ENCODE measurements at regions not wholly inside any gene's neighbourhood (a gene's known extent, or its start where the extent isn't known, plus 50 kb on each side); places are given as distances from the start of the nearest gene placed in this dataset.
"Not testable (repeated sequence)": the region's sequence is repeated elsewhere in the genome, so short reads cannot be mapped to it uniquely, and the experiment has no call there.

DNA sequence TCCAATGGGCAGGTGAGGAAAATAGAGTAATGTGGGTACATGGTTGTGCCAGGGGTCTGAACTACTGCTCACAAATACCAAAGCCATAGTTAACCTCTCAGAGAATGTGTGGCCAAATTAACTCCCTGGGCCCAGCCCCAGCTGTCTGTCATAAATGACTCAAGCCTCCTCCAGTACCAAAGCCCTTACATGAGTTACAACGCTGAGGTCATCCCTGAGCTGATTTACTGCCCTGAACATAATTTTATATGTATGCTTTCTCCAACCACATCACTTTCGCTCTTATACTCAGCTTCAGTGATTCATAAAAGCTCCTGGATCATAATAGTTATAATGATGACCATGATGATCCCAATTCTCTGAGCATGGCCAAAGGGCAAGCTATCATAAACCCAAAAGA, 283.9 kb downstream of the NKX6-1 start:
- no peak overlapping the region for H3K27ac Mint-ChIP-seq
- no peak for ATAC-seq (replicated peaks)

DNA sequence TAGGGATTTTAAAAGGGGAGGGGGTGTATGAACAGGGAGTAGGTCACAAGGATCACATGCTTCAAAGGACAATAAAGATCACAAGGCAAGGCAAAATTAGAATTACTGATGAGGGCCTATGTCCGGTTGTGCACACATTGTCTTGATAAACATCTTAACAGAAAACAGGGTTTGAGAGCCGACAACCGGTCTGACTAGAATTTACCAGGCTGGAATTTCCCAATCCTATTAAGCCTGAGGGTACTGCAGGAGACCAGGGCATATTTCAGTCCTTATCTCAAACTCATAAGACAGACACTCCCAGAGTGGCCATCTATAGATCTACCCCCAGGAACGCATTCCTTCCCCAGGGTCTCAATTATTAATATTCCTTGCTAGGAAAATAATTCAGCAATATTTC, 292.9 kb downstream of the NKX6-1 start:
- not testable (repeated sequence) for H3K4me3 Mint-ChIP-seq; H3K9me3 Mint-ChIP-seq; H3K36me3 Mint-ChIP-seq (ENCODE audit: insufficient read depth); ATAC-seq (replicated peaks); DNase-seq; H3K27me3 Mint-ChIP-seq; H3K4me1 Mint-ChIP-seq (ENCODE audit: low read depth in 2 of 2); H3K27ac Mint-ChIP-seq

More for the DNA sequence above, 283.9 kb downstream of the NKX6-1 start:
- no peaks in the 10 kb centered on the region for H3K36me3 Mint-ChIP-seq (ENCODE audit: insufficient read depth)
- no peaks in the 10 kb centered on the region for H3K9me3 Mint-ChIP-seq
- H3K4me1 Mint-ChIP-seq (ENCODE audit: low read depth in 2 of 2) = no peaks in the 10 kb centered on the region
- DNase-seq = no peak
- H3K27me3 Mint-ChIP-seq = no peaks in the 10 kb centered on the region
- no peak overlapping the region for H3K4me3 Mint-ChIP-seq

DNA sequence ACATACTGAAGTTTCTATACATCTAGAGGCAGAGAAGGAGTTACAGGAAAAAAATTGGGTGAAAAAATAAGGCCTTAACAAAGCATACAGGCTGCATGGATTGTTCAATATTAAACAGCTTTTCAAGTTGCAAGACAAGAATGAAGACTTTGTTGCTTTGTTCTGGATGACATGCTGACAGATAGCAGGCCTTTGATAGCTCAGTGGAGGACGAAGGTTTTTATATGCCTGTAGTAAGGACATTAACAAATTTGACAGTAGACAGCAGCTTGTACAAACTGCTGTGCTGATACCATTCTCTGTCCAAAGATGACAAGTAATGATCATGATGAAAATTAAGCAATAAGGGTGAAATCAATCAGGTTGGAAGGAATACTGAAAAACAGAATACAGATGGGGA, 309.9 kb downstream of the NKX6-1 start:
- H3K27me3 Mint-ChIP-seq = no peaks in the 10 kb centered on the region
- no peak overlapping the region for H3K27ac Mint-ChIP-seq
- no peak overlapping the region for H3K4me3 Mint-ChIP-seq
- no peaks in the 10 kb centered on the region for H3K36me3 Mint-ChIP-seq (ENCODE audit: insufficient read depth)
- no peaks in the 10 kb centered on the region for H3K4me1 Mint-ChIP-seq (ENCODE audit: low read depth in 2 of 2)
- H3K9me3 Mint-ChIP-seq = peaks cover 11 to 14% of the 10 kb centered on the region in 2 donors
- no peak for ATAC-seq (replicated peaks)
- DNase-seq = no peak

DNA sequence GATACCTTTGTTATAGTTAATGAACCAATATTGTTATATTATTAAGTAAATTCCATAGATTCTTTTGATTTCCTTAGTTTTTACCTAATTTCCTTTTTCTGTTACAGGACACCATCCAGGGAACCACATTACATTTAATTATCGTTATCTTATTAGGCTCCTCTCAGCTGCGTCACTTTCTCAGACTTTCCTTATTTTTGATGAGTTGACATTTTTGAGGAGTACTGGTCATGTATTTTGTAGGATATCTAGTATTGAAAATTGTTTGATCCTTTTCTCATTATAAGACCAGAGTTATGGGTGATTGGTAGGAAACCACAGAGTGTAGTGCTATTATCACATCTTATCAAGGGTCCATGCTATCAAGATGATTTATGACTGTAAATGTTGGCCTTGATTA, 319.7 kb downstream of the NKX6-1 start:
- no peak for ATAC-seq (replicated peaks)
- Mint-ChIP-seq H3K4me3 (no peak overlapping the region), H3K27me3 (no peaks in the 10 kb centered on the region), H3K4me1 (ENCODE audit: low read depth in 2 of 2) (no peaks in the 10 kb centered on the region), H3K36me3 (ENCODE audit: insufficient read depth) (no peaks in the 10 kb centered on the region), H3K27ac (no peak overlapping the region), H3K9me3 (peaks cover 6 to 7% of the 10 kb centered on the region in 2 donors)
- no peak for DNase-seq

DNA sequence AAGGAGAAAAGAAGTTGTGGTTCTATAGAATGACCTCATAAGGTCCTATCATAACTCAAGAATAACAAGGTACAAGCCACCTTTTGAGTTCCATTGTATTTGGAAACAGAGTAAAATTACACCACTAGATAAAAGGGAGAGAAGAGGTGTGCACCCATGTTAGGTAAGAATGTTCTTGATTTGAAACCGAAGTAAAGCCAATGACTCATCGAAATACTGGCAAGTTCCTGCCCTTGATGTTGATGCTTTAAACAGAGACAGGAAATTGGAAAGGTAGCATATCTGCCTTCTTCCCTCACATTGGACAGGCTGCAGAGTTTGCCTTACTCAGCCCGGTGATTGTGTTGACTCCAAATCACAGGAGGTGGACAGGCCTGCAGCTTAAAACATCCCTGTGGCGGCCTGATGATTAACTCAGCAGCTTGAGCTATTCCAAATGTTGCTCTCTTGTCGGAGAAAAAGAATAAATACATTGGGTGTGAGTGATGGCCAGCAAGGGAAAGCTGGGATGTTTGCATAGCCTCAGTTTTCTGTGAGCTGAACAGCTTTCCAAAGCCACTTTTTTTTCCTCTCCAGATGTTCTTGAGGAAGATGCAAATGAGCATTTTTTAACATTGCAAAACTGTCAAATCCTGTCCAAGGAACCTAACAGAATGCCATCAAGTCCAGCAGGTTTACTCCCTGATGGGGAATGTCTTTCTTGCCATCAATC, 321.1 kb downstream of the NKX6-1 start:
- no peak overlapping the region for H3K27ac Mint-ChIP-seq
- peaks cover 5 to 7% of the 10 kb centered on the region in 2 donors for H3K9me3 Mint-ChIP-seq
- DNase-seq = no peak
- H3K4me1 Mint-ChIP-seq (ENCODE audit: low read depth in 2 of 2) = no peaks in the 10 kb centered on the region
- no peaks in the 10 kb centered on the region for H3K36me3 Mint-ChIP-seq (ENCODE audit: insufficient read depth)
- no peak for ATAC-seq (replicated peaks)
- H3K27me3 Mint-ChIP-seq = no peaks in the 10 kb centered on the region
- no peak overlapping the region for H3K4me3 Mint-ChIP-seq

DNA sequence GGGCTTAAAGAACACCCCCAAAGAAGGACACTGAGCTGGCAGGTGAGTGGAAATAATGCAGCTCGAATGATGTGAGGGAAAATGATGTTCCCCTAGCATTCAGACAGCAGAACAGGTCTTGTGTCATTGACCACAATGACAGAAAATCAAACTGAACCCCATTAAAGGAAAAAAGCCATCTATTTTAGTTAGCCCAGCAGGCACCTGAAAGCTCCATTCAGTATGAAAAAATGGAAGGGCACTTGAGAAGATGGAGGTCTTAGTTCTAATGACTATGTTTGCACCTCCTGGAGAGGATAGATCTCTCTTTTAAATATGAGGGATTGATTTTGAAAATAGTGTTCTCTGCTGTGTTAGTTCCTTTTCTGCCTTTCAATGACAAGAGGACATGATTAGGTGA, 323.1 kb downstream of the NKX6-1 start:
- H3K4me1 Mint-ChIP-seq (ENCODE audit: low read depth in 2 of 2) = no peaks in the 10 kb centered on the region
- ATAC-seq (replicated peaks) = no peak
- no peaks in the 10 kb centered on the region for H3K36me3 Mint-ChIP-seq (ENCODE audit: insufficient read depth)
- no peak for DNase-seq
- H3K9me3 Mint-ChIP-seq = peaks cover 5 to 7% of the 10 kb centered on the region in 2 donors
- H3K27me3 Mint-ChIP-seq = no peaks in the 10 kb centered on the region
- no peak overlapping the region for H3K4me3 Mint-ChIP-seq
- H3K27ac Mint-ChIP-seq = no peak overlapping the region

DNA sequence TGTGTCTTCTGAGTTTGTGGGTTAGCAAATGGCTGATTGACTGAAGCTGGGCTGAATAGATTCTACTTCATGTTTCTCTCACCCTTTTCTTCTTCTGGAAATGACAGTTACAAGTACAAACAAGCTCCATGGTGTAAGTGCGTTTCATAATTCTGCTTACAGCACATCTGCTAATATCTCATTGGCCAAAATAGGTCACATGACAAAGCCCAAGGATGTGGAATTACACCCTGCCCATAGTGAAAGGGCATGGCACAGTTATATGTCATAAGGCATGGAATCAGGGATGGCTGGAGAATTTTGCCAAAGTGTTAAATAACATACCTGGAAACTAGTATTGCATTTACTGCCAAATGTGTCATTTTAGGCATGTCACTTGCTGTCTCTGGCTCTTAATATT, 327.2 kb downstream of the NKX6-1 start:
- ATAC-seq (replicated peaks) = no peak
- Mint-ChIP-seq H3K27ac (no peak overlapping the region), H3K27me3 (no peaks in the 10 kb centered on the region), H3K36me3 (ENCODE audit: insufficient read depth) (no peaks in the 10 kb centered on the region), H3K4me1 (ENCODE audit: low read depth in 2 of 2) (no peaks in the 10 kb centered on the region), H3K4me3 (no peak overlapping the region), H3K9me3 (peaks cover 0 to 2% of the 10 kb centered on the region in 2 donors)
- DNase-seq = no peak

DNA sequence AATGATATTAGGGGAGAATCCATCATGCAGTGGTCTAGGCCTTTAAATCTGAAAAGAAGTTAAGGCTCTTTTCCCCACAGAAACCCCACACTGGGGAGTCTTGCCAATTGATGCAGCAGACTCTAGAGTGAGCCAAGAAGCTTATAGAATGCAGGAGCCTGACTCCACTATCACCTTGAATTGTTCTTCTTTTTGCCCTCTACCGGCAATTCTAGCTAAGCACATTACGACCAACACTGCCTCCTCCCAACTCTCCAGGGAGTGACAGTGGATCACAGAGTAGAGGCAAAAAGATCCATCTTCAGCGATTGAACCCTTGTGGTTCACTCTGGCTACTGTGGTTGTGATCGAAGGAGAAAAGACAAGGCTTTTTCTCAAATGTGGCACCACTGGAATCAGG, 331.5 kb downstream of the NKX6-1 start:
- H3K36me3 Mint-ChIP-seq (ENCODE audit: insufficient read depth) = no peaks in the 10 kb centered on the region
- H3K4me1 Mint-ChIP-seq (ENCODE audit: low read depth in 2 of 2) = no peaks in the 10 kb centered on the region
- H3K4me3 Mint-ChIP-seq = no peak overlapping the region
- no peak for DNase-seq
- no peaks in the 10 kb centered on the region for H3K27me3 Mint-ChIP-seq
- no peak for ATAC-seq (replicated peaks)
- peaks cover 0 to 2% of the 10 kb centered on the region in 2 donors for H3K9me3 Mint-ChIP-seq
- H3K27ac Mint-ChIP-seq = no peak overlapping the region

DNA sequence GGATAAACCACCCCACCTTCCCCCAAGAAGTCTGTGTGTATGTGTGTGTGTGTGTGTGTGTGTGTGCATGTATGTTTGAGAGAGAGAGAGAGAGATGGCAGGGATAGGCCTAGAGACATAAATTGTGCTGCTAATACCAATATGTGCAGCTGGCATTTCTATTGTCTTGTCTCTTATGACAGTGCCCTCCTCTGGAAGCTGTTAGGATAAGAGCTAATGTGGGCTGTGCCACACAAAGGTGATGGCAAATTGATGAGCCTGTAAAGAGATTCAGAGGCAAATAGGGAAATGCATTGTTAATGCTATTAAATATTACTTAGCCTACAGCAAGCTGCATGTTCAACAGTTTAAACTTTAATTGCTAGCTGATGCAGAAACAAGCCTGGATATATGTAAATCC, 332.0 kb downstream of the NKX6-1 start:
- H3K27ac Mint-ChIP-seq = no peak overlapping the region
- H3K4me3 Mint-ChIP-seq = no peak overlapping the region
- no peaks in the 10 kb centered on the region for H3K4me1 Mint-ChIP-seq (ENCODE audit: low read depth in 2 of 2)
- H3K36me3 Mint-ChIP-seq (ENCODE audit: insufficient read depth) = no peaks in the 10 kb centered on the region
- ATAC-seq (replicated peaks) = no peak
- no peak for DNase-seq
- peaks cover 0 to 3% of the 10 kb centered on the region in 2 donors for H3K9me3 Mint-ChIP-seq
- no peaks in the 10 kb centered on the region for H3K27me3 Mint-ChIP-seq

DNA sequence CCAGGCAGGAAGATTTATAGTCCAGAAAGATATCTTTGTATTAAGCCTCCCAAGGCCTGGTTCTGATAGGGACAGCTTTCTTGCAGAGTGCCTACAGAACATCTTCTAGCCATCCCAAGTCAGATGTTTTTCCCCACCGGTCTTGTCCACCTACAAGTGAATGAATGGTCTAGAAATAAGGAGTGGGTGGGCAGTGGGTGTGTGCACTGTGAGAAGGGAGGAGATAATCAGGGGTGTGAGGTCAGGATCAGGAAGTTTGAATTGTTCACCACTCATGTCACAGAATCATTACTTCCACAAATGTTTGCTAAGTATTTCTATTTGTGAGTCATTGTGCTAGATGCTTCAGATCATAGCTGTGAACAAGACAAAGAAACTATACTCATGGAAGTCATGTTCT, 332.6 kb downstream of the NKX6-1 start:
- no peaks in the 10 kb centered on the region for H3K27me3 Mint-ChIP-seq
- H3K4me1 Mint-ChIP-seq (ENCODE audit: low read depth in 2 of 2) = no peaks in the 10 kb centered on the region
- H3K4me3 Mint-ChIP-seq = no peak overlapping the region
- ATAC-seq (replicated peaks) (no peak), DNase-seq (no peak)
- no peak overlapping the region for H3K27ac Mint-ChIP-seq
- peaks cover 0 to 6% of the 10 kb centered on the region in 2 donors for H3K9me3 Mint-ChIP-seq
- no peaks in the 10 kb centered on the region for H3K36me3 Mint-ChIP-seq (ENCODE audit: insufficient read depth)

DNA sequence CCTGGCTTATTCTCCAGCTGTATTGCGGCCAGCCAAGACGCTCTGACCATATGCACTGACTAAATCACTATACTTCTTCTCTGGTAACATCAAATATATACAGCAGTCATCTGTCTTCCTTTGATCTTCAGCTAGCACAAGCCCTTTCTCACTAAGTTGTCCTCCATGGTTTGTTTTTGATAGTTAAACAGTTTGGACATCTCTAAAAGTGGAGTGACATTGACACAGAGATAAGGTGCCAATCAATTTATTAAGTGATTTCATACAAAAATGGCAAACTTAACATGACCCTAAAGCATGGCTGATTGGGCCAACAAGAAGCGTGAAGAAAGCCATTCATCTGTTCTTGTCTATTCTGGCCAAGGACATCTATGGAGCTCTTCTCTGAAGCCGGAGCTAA, 334.9 kb downstream of the NKX6-1 start:
- H3K36me3 Mint-ChIP-seq (ENCODE audit: insufficient read depth) = no peaks in the 10 kb centered on the region
- no peaks in the 10 kb centered on the region for H3K4me1 Mint-ChIP-seq (ENCODE audit: low read depth in 2 of 2)
- H3K9me3 Mint-ChIP-seq = peaks cover 0 to 3% of the 10 kb centered on the region in 2 donors
- DNase-seq (no peak), ATAC-seq (replicated peaks) (no peak)
- no peak overlapping the region for H3K4me3 Mint-ChIP-seq
- H3K27me3 Mint-ChIP-seq = no peaks in the 10 kb centered on the region
- H3K27ac Mint-ChIP-seq = no peak overlapping the region

DNA sequence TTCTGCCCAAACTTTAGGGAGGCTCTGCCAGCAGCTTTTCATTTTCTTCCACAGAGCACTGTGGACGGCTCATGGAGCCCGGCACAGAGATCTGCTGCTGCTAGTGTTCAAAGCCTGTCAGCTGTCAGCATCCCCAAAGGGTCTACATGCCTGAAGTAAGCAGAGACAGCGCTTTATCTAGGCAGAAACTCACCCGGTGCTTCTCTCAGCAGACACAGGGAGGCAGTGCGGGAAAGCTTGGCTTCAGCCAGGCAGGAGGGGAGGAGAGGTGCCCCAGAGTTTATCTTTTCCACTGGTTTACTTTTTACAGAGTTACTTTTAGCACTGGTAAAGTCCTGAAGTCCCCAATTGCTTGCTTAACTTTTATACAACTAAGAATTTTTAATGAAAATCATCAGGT, 339.3 kb downstream of the NKX6-1 start:
- H3K27ac Mint-ChIP-seq = no peak overlapping the region
- H3K36me3 Mint-ChIP-seq (ENCODE audit: insufficient read depth) = no peaks in the 10 kb centered on the region
- ATAC-seq (replicated peaks) (no peak), DNase-seq (no peak)
- no peak overlapping the region for H3K4me3 Mint-ChIP-seq
- H3K9me3 Mint-ChIP-seq = peaks cover 0 to 3% of the 10 kb centered on the region in 2 donors
- H3K4me1 Mint-ChIP-seq (ENCODE audit: low read depth in 2 of 2) = no peaks in the 10 kb centered on the region
- no peaks in the 10 kb centered on the region for H3K27me3 Mint-ChIP-seq

DNA sequence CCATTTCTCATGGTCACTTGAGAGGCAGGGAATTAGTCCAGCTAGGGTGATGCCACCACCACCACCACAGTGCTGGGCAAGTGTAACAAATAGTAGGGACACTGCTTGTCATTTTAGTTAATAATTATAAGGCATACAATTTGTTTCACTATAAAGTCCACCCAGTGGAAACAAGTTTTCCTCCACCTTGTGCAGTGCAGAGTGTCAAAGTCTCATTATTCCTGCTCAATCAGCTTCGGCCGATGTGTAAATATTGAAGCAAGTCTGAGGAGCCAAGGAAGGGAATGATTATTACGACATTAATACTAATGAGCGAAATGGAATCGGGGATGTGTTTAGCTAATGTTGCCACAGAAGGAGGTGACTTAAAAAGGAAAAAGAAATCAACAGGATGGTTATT, 340.4 kb downstream of the NKX6-1 start:
- Mint-ChIP-seq H3K36me3 (ENCODE audit: insufficient read depth) (no peaks in the 10 kb centered on the region), H3K9me3 (peaks cover 0 to 3% of the 10 kb centered on the region in 2 donors), H3K4me3 (no peak overlapping the region), H3K4me1 (ENCODE audit: low read depth in 2 of 2) (no peaks in the 10 kb centered on the region), H3K27ac (no peak overlapping the region), H3K27me3 (no peaks in the 10 kb centered on the region)
- ATAC-seq (replicated peaks) (no peak), DNase-seq (no peak)

DNA sequence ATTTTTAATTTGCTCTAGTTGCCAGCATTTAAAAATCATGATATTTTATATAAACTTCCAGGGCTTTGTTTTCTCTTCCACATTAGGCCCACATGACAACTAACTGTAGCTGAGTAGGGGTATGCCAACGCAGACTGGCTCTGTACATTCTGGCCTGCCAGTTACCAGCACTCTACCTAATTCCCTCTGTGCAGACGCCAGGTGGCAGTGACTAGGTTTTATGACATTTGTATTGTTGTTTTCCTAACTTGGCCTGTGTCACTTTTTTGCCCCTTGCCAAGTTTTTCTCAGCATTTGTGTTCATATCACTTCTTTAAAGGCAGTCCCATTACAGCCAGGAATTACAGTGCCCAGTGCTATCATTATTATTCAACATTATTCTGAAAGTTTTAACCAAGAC, 347.5 kb downstream of the NKX6-1 start:
- Mint-ChIP-seq H3K27me3 (no peaks in the 10 kb centered on the region), H3K27ac (no peak overlapping the region), H3K9me3 (peaks cover 0 to 5% of the 10 kb centered on the region in 2 donors), H3K36me3 (ENCODE audit: insufficient read depth) (no peaks in the 10 kb centered on the region), H3K4me1 (ENCODE audit: low read depth in 2 of 2) (peaks cover 0 to 2% of the 10 kb centered on the region in 2 donors), H3K4me3 (no peak overlapping the region)
- no peak for ATAC-seq (replicated peaks)
- no peak for DNase-seq

DNA sequence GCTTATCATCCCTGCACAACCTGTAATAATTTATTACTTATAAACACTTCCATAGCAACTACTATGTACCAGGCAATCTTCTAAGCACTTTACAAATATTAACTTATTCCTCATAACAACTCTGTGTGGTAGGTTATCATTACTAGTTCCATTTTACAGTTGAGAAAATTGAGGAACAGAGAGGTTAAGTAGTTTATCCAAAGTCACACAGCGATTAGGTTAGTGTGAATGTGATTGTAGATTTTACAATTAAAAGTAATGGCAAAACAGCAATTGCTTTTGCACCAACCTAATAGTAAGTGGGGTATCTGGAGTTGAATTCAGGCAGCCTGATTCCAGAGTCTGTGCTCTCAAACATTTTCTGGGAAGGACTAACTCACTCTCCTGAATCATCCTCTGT, 348.9 kb downstream of the NKX6-1 start:
- DNase-seq (no peak), ATAC-seq (replicated peaks) (no peak)
- H3K27me3 Mint-ChIP-seq = no peaks in the 10 kb centered on the region
- peaks cover 0 to 3% of the 10 kb centered on the region in 2 donors for H3K4me1 Mint-ChIP-seq (ENCODE audit: low read depth in 2 of 2)
- peaks cover 0 to 5% of the 10 kb centered on the region in 2 donors for H3K9me3 Mint-ChIP-seq
- no peaks in the 10 kb centered on the region for H3K36me3 Mint-ChIP-seq (ENCODE audit: insufficient read depth)
- no peak overlapping the region for H3K27ac Mint-ChIP-seq
- no peak overlapping the region for H3K4me3 Mint-ChIP-seq
